ENCODE measurements at regions not wholly inside any gene's neighbourhood (a gene's known extent, or its start where the extent isn't known, plus 50 kb on each side); places are given as distances from the start of the nearest gene placed in this dataset.

DNA sequence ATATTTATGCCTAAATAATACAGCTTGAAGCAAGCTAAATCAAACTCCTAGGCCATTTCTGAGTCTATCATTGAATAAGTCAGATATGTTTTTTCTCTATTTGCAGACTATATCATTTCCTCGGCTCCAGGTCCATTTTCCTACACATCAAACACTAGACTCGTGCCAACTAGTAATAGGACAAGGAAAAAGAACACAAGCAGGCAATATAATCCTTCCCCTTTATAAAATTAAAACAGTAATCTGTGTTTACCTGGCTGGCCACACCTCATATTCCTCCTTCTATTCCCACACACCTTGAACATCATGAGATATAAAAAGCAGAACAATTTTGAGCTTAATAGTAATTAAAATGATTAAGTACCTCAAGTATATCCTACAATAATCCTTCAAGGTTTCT, 325.7 kb downstream of the TFEC start:
- TF ChIP-seq, protein P1, sequence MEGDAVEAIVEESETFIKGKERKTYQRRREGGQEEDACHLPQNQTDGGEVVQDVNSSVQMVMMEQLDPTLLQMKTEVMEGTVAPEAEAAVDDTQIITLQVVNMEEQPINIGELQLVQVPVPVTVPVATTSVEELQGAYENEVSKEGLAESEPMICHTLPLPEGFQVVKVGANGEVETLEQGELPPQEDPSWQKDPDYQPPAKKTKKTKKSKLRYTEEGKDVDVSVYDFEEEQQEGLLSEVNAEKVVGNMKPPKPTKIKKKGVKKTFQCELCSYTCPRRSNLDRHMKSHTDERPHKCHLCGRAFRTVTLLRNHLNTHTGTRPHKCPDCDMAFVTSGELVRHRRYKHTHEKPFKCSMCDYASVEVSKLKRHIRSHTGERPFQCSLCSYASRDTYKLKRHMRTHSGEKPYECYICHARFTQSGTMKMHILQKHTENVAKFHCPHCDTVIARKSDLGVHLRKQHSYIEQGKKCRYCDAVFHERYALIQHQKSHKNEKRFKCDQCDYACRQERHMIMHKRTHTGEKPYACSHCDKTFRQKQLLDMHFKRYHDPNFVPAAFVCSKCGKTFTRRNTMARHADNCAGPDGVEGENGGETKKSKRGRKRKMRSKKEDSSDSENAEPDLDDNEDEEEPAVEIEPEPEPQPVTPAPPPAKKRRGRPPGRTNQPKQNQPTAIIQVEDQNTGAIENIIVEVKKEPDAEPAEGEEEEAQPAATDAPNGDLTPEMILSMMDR (IDR thresholded peaks at IDR 0.05), result no peak
- TF ChIP-seq POLR2A (IDR thresholded peaks at IDR 0.05), result no peak

Measured in right lobe of liver (tissue), 4 donors.